HCT116 (cell line): ENCODE measurements at regions not wholly inside any gene's neighbourhood (a gene's known extent, or its start where the extent isn't known, plus 50 kb on each side); places are given as distances from the start of the nearest gene placed in this dataset.

Experiments used
- ATAC-seq: fragments of 200-7000 bp; cut with Tn5 transposase; 2 replicates; pipeline ENCODE4 v1.9.1; 2020; ENCODE audit warnings: mild to moderate bottlenecking, moderate library complexity
- BruUV-seq: library from RNA; stranded (reverse); fragments of 400-500 nt; replicated peaks from 2 replicates; lab custom pipeline; 2021; lab: Mats Ljungman, UMichigan
- CTCF ChIA-PET: fragments of 300-600 bp; sonication (Branson Sonifier 250); formaldehyde crosslinking; loops from one replicate; lab custom pipeline; 2021; ENCODE audit warnings: antibody characterized with exemption; lab: Charles Lee
- POLR2A ChIA-PET: fragments of 300-600, 350-600 bp; sonication (Branson Sonifier 250); formaldehyde crosslinking; loops from one replicate; lab custom pipeline; 2021; ENCODE audit warnings: antibody characterized with exemption; lab: Charles Lee
- RAD21 ChIA-PET, 2 experiments: fragments of 300-600 bp; sonication (Branson Sonifier 250); formaldehyde crosslinking; loops; one replicate each; lab custom pipeline; 2023; ENCODE audit warnings: low total read pairs in 2 of 2; ENCODE audit not compliant: uncharacterized antibody in 2 of 2, unreplicated experiment in 2 of 2, low non-redundant PET in 1 of 2; lab: Charles Lee
- DNase-seq: peaks from one replicate; pipeline ENCODE4 v3.0.0-alpha.2; 2010; ENCODE audit warnings: low read depth, low spot score
- H2AFZ ChIP-seq: fragments of 200-600 bp; shearing (Covaris generic), sonication (generic); 2 replicates; pipeline ENCODE4 v1.6.1; 2017; ENCODE audit warnings: low read depth, mixed run types, mixed read lengths, antibody characterized with exemption, low read length; ENCODE audit not compliant: poor library complexity, severe bottlenecking
- H3K27ac ChIP-seq: 2 replicates; pipeline ENCODE4 v1.5.1; 2012; ENCODE audit warnings: low read depth, low read length
- H3K27me3 ChIP-seq: fragments of 200-600 bp; sonication (generic); 2 replicates; pipeline ENCODE4 v1.6.1; 2016; ENCODE audit warnings: mixed run types, low read length, mixed read lengths; ENCODE audit not compliant: insufficient read depth
- H3K36me3 ChIP-seq, 2 experiments: fragments of 200-500 bp in 1 of 2; fragments of 200-600 bp in 1 of 2; sonication (Bioruptor generic) in 1 of 2; sonication (generic) in 1 of 2; 2 replicates each; pipeline versions ENCODE4 v1.5.1 to v1.6.1; 2014 to 2016; ENCODE audit warnings: low read length in 2 of 2, inconsistent platforms in 1 of 2, mixed read lengths in 1 of 2, mixed run types in 1 of 2; ENCODE audit not compliant: insufficient read depth in 2 of 2, control insufficient read depth in 1 of 2
- H3K4me1 ChIP-seq, 2 experiments: fragments of 200-600 bp in 1 of 2; sonication (generic) in 1 of 2; 2 replicates each; pipeline versions ENCODE4 v1.5.1 to v1.6.1; 2012 to 2017; ENCODE audit warnings: low read length in 2 of 2, inconsistent platforms in 1 of 2, mild to moderate bottlenecking in 1 of 2, mixed read lengths in 1 of 2, mixed run types in 1 of 2, moderate library complexity in 1 of 2; ENCODE audit not compliant: insufficient read depth in 2 of 2, control insufficient read depth in 1 of 2
- H3K4me2 ChIP-seq: fragments of 200-600 bp; sonication (generic); 2 replicates; pipeline ENCODE4 v1.6.1; 2017; ENCODE audit warnings: mixed run types, low read length, mixed read lengths
- H3K4me3 ChIP-seq, 2 experiments: fragments of 200-600 bp in 1 of 2; sonication (generic) in 1 of 2; replicated peaks in 1 of 2; 2 replicates each; pipeline ENCODE4 v1.5.1; 2011 to 2016; ENCODE audit warnings: low read length in 2 of 2, control low read depth in 1 of 2, low read depth in 1 of 2, mild to moderate bottlenecking in 1 of 2, mixed read lengths in 1 of 2, mixed run types in 1 of 2
- H3K79me2 ChIP-seq: fragments of 200-600 bp; sonication (generic); 2 replicates; pipeline ENCODE4 v1.6.1; 2017; ENCODE audit warnings: mild to moderate bottlenecking, mixed run types, low read length, moderate library complexity, mixed read lengths; ENCODE audit not compliant: insufficient read depth
- H3K9ac ChIP-seq: fragments of 200-600 bp; sonication (generic); 2 replicates; pipeline ENCODE4 v1.6.1; 2016; ENCODE audit warnings: low read length, mixed read lengths
- H3K9me2 ChIP-seq: fragments of 200-600 bp; sonication (generic), shearing (Covaris generic); 2 replicates; pipeline ENCODE4 v1.6.1; 2017; ENCODE audit warnings: mixed run types, mild to moderate bottlenecking, moderate library complexity; ENCODE audit not compliant: insufficient read depth
- H3K9me3 ChIP-seq, 2 experiments: fragments of 200-500 bp in 1 of 2; fragments of 200-600 bp in 1 of 2; sonication (Bioruptor generic) in 1 of 2; sonication (generic) in 1 of 2; 2 replicates each; pipeline ENCODE4 v1.6.1; 2014 to 2017; ENCODE audit warnings: low read length in 2 of 2, mixed read lengths in 2 of 2, inconsistent platforms in 1 of 2, low read depth in 1 of 2, mild to moderate bottlenecking in 1 of 2, mixed run types in 1 of 2, moderate library complexity in 1 of 2; ENCODE audit not compliant: control insufficient read depth in 1 of 2, insufficient read depth in 1 of 2
- H4K20me1 ChIP-seq: fragments of 200-600 bp; sonication (generic), shearing (Covaris generic); 2 replicates; pipeline ENCODE4 v1.6.1; 2017; ENCODE audit warnings: mixed run types, mild to moderate bottlenecking, moderate library complexity; ENCODE audit not compliant: insufficient read depth
- CEBPB ChIP-seq: IDR thresholded peaks from 2 replicates; pipeline ENCODE4 v1.6.1; 2012; ENCODE audit warnings: low read depth
- EGR1 ChIP-seq: IDR thresholded peaks from 2 replicates; pipeline ENCODE4 v1.6.1; 2012; ENCODE audit warnings: low read depth
- ELF1 ChIP-seq: IDR thresholded peaks from 2 replicates; pipeline ENCODE4 v1.6.1; 2012; ENCODE audit warnings: low read depth, borderline replicate concordance
- FOSL1 ChIP-seq: IDR thresholded peaks from 2 replicates; pipeline ENCODE4 v1.6.1; 2012; ENCODE audit warnings: low read depth
- JUND ChIP-seq: IDR thresholded peaks from 2 replicates; pipeline ENCODE4 v1.6.1; 2012
- RAD21 ChIP-seq: IDR thresholded peaks from 2 replicates; pipeline ENCODE4 v1.6.1; 2012; ENCODE audit warnings: low read depth, mild to moderate bottlenecking
- SIN3A ChIP-seq: IDR thresholded peaks from 2 replicates; pipeline ENCODE4 v1.6.1; 2012; ENCODE audit warnings: low read depth
- SRF ChIP-seq: IDR thresholded peaks from 2 replicates; pipeline ENCODE4 v1.6.1; 2012; ENCODE audit warnings: low read depth
- TCF7L2 ChIP-seq: IDR thresholded peaks from 2 replicates; pipeline ENCODE4 v1.7.0; 2011; ENCODE audit warnings: borderline replicate concordance, inconsistent platforms; ENCODE audit not compliant: insufficient read depth, insufficient read length; ENCODE audit errors: extremely low read depth
- ZFX ChIP-seq: fragments of 450-650 bp; IDR thresholded peaks from 2 replicates; pipeline ENCODE4 v1.6.1; 2017
- intact Hi-C: fragments of 100-400 bp; cut with micrococcal nuclease; formaldehyde crosslinking; loops from 2 replicates; pipeline ENCODE4 v1.10.0; 2022
- TF ChIP-seq, protein P1 (sequence below): IDR thresholded peaks from 2 replicates; pipeline ENCODE4 v1.6.1; 2012
- TF ChIP-seq, protein P2 (sequence below), 3 experiments: fragments of 200-600 bp in 1 of 3; sonication (generic) in 1 of 3; IDR thresholded peaks in 2 of 3; conservative IDR thresholded peaks in 1 of 3; 2 replicates each; pipeline ENCODE4 v1.5.1; 2012 to 2017; ENCODE audit warnings: low read depth in 2 of 3, low read length in 2 of 3, antibody characterized with exemption in 1 of 3, borderline replicate concordance in 1 of 3, control low read depth in 1 of 3, mild to moderate bottlenecking in 1 of 3, mixed read lengths in 1 of 3, mixed run types in 1 of 3, moderate library complexity in 1 of 3; ENCODE audit not compliant: insufficient read depth in 1 of 3
- TF ChIP-seq, protein P3 (sequence below): IDR thresholded peaks from 2 replicates; pipeline ENCODE4 v1.6.1; 2012; ENCODE audit warnings: low read depth

DNA sequence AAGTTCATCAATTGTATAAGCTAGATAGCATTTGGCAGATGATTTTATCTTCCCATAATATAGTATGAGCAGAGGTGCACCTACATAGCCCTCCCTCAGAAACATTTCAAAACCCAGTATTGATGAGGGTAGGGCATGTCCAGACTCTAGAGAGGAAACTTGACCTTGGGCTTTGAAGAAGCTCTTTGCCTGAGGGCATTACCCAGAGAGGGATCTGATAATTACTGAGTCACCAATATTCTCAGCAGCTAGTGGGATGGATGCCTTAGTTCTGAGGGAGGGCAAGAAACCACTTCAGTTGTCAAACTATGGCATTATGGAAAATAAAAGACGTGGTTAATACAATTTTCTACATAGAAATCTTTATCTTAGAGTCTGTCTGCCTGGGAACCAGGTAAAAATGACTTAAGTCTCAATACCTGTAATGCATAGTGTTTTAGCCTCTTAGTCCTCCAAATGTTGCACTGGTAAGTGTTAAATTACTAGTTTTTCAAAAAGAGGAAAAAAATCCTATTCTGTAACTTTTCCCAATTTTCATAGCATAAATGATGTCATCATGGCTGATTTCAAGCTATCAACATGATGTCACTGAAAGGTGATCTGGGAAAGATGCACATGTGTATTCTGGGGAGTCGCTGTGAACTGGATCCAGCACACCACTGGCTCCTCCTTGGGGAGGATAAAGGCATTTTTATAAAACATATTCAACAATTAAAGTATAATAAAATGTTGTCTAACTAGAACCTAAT, 809.0 kb downstream of the KCTD16 start:
- CTCF ChIA-PET = interaction anchor here (0.6 kb wide), 1 partner anchor 29 kb away, joined by 3 read pairs; no protein-coding TSS in a partner anchor
- Histone ChIP-seq H3K4me1 (no peaks in the 10 kb centered on the region), H4K20me1 (no peaks in the 10 kb centered on the region), H2AFZ (no peak overlapping the region), H3K4me3 (no peak overlapping the region), H3K36me3 (no peaks in the 10 kb centered on the region), H3K9me2 (no peaks in the 10 kb centered on the region), H3K9ac (no peak overlapping the region), H3K27ac (no peak overlapping the region), H3K27me3 (peaks cover 3% of the 10 kb centered on the region; the same call in 1 of the 2 replicates), H3K9me3 (no peaks in the 10 kb centered on the region), H3K4me2 (no peak overlapping the region), H3K79me2 (no peaks in the 10 kb centered on the region)
- 0 out of 2 replicates have a peak, but pooled peaks have one; percentile 5 for TF ChIP-seq RAD21
- TF ChIP-seq FOSL1 = no peak
- DNase-seq (no peak), ATAC-seq (no peak)
- POLR2A ChIA-PET = no interaction called here
- intact Hi-C loops = loop anchor here (2.0 kb wide), 1 partner anchor 61 kb away; no protein-coding TSS in a partner anchor
- no TSS peak for BruUV-seq
- RAD21 ChIA-PET = no interaction called here

DNA sequence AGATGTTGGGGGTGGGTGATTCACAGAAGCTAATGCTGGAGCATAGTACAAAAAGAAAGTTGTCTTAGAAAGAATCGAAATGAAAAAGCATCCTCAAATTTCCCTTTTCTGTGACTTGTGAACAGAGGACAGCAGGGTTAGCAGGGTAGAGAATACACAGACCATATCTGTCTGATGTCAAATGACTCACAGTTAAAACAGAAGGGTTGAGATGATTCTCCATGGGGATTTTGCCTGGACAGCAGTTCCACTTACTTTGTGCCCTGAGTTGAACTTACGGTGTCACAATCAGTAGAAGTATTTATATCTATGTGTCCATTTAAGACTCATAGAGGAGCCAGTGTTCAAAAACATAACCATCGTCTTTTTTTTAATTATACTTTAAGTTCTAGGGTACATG, 801.6 kb downstream of the KCTD16 start:
- H4K20me1 ChIP-seq = no peaks in the 10 kb centered on the region
- ChIA-PET CTCF (no interaction called here), RAD21 (no interaction called here), POLR2A (no interaction called here)
- H3K4me1 ChIP-seq = no peaks in the 10 kb centered on the region
- no peaks in the 10 kb centered on the region for H3K36me3 ChIP-seq
- H3K27me3 ChIP-seq = no peaks in the 10 kb centered on the region
- H3K9ac ChIP-seq = no peak overlapping the region
- no peak for ATAC-seq
- no peak overlapping the region for H3K27ac ChIP-seq
- H3K79me2 ChIP-seq = no peaks in the 10 kb centered on the region
- intact Hi-C loops = no loop called here
- H3K4me3 ChIP-seq = no peak overlapping the region
- no peak overlapping the region for H3K4me2 ChIP-seq
- no peak for DNase-seq
- no peaks in the 10 kb centered on the region for H3K9me3 ChIP-seq
- no peak overlapping the region for H2AFZ ChIP-seq
- BruUV-seq = no TSS peak
- no peaks in the 10 kb centered on the region for H3K9me2 ChIP-seq
- TF ChIP-seq SRF (no peak), TCF7L2 (no peak), CEBPB (no peak), ELF1 (no peak), RAD21 (no peak), SIN3A (no peak), ZFX (no peak), FOSL1 (no peak), EGR1 (no peak), JUND (no peak)
- TF ChIP-seq, protein P1, sequence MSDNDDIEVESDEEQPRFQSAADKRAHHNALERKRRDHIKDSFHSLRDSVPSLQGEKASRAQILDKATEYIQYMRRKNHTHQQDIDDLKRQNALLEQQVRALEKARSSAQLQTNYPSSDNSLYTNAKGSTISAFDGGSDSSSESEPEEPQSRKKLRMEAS = no peak
- TF ChIP-seq, protein P2, sequence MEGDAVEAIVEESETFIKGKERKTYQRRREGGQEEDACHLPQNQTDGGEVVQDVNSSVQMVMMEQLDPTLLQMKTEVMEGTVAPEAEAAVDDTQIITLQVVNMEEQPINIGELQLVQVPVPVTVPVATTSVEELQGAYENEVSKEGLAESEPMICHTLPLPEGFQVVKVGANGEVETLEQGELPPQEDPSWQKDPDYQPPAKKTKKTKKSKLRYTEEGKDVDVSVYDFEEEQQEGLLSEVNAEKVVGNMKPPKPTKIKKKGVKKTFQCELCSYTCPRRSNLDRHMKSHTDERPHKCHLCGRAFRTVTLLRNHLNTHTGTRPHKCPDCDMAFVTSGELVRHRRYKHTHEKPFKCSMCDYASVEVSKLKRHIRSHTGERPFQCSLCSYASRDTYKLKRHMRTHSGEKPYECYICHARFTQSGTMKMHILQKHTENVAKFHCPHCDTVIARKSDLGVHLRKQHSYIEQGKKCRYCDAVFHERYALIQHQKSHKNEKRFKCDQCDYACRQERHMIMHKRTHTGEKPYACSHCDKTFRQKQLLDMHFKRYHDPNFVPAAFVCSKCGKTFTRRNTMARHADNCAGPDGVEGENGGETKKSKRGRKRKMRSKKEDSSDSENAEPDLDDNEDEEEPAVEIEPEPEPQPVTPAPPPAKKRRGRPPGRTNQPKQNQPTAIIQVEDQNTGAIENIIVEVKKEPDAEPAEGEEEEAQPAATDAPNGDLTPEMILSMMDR (IDR thresholded peaks at IDR 0.05 in 2 of 3, conservative IDR thresholded peaks at IDR 0.05 in 1 of 3; ENCODE audit: borderline replicate concordance in 1 of 3, insufficient read depth in 1 of 3, low read depth in 2 of 3, low read length in 2 of 3) = no peak
- TF ChIP-seq, protein P3, sequence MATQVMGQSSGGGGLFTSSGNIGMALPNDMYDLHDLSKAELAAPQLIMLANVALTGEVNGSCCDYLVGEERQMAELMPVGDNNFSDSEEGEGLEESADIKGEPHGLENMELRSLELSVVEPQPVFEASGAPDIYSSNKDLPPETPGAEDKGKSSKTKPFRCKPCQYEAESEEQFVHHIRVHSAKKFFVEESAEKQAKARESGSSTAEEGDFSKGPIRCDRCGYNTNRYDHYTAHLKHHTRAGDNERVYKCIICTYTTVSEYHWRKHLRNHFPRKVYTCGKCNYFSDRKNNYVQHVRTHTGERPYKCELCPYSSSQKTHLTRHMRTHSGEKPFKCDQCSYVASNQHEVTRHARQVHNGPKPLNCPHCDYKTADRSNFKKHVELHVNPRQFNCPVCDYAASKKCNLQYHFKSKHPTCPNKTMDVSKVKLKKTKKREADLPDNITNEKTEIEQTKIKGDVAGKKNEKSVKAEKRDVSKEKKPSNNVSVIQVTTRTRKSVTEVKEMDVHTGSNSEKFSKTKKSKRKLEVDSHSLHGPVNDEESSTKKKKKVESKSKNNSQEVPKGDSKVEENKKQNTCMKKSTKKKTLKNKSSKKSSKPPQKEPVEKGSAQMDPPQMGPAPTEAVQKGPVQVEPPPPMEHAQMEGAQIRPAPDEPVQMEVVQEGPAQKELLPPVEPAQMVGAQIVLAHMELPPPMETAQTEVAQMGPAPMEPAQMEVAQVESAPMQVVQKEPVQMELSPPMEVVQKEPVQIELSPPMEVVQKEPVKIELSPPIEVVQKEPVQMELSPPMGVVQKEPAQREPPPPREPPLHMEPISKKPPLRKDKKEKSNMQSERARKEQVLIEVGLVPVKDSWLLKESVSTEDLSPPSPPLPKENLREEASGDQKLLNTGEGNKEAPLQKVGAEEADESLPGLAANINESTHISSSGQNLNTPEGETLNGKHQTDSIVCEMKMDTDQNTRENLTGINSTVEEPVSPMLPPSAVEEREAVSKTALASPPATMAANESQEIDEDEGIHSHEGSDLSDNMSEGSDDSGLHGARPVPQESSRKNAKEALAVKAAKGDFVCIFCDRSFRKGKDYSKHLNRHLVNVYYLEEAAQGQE = no peak
